ENCODE measurements at regions not wholly inside any gene's neighbourhood (a gene's known extent, or its start where the extent isn't known, plus 50 kb on each side); places are given as distances from the start of the nearest gene placed in this dataset.

DNA sequence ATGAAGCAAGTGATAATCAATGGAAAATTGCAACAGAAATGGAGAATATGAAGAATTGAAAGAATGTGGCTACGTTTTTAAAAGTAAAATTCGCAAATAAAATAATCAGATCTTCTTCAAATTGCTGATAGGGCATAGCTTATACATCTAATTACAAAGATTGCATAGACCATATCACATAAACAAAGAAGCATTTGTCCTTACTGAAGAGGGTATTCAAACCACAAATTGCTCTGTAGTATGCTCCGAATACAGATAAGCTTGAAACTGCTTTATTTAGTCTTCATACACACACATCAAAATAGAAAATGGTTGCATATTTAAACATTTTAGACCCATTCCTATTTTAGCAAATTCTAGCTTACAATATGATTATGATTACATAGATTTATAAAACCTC lies 206.7 kb upstream of the SLIT2 start (continued):
- TF ChIP-seq, protein P1, sequence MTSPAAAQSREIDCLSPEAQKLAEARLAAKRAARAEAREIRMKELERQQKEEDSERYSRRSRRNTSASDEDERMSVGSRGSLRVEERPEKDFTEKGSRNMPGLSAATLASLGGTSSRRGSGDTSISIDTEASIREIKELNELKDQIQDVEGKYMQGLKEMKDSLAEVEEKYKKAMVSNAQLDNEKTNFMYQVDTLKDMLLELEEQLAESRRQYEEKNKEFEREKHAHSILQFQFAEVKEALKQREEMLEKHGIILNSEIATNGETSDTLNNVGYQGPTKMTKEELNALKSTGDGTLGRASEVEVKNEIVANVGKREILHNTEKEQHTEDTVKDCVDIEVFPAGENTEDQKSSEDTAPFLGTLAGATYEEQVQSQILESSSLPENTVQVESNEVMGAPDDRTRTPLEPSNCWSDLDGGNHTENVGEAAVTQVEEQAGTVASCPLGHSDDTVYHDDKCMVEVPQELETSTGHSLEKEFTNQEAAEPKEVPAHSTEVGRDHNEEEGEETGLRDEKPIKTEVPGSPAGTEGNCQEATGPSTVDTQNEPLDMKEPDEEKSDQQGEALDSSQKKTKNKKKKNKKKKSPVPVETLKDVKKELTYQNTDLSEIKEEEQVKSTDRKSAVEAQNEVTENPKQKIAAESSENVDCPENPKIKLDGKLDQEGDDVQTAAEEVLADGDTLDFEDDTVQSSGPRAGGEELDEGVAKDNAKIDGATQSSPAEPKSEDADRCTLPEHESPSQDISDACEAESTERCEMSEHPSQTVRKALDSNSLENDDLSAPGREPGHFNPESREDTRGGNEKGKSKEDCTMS (CRISPR knock-in tag; conservative IDR thresholded peaks at IDR 0.05), result no peak
- TF ChIP-seq ZNF337 (CRISPR knock-in tag; IDR thresholded peaks at IDR 0.05; ENCODE audit: borderline replicate concordance, low read depth), result no peak
- TF ChIP-seq MXI1 (IDR thresholded peaks at IDR 0.05; ENCODE audit: borderline replicate concordance, low read depth, low read length), result no peak

- in situ Hi-C loops (cut with HindIII; ENCODE audit: extremely low pct_ligation_motif_present, low pct_unique_long_range_greater_than_20kb), result no loop called here
- no peaks in the 10 kb centered on the region for H3K4me1 ChIP-seq (ENCODE audit: insufficient read depth, low read length)
- no peak overlapping the region for H3K4me3 ChIP-seq (replicated peaks in 1 of 3; ENCODE audit: insufficient read depth in 1 of 3, low read depth in 2 of 3, low read length in 3 of 3)
- no peaks in the 10 kb centered on the region for H3K79me2 ChIP-seq (ENCODE audit: insufficient read depth, low read length)
- no peak overlapping the region for H3K4me2 ChIP-seq (ENCODE audit: low read depth, low read length)
- FAIRE-seq (no peak), DNase-seq (ENCODE audit: low spot score) (no peak), ATAC-seq (no peak)
- intact Hi-C loops (cut with micrococcal nuclease; ENCODE audit: unreplicated experiment), result no loop called here
- H3K27me3 ChIP-seq (ENCODE audit: control insufficient read depth in 1 of 2, insufficient read depth in 2 of 2, low read length in 2 of 2), result no peaks in the 10 kb centered on the region
- no peaks in the 10 kb centered on the region for H4K20me1 ChIP-seq (ENCODE audit: insufficient read depth, low read length)
- no peak overlapping the region for H3K27ac ChIP-seq (ENCODE audit: extremely low read length, insufficient read depth, low read length)
- CTCF ChIA-PET (ENCODE audit: low intra/inter-chr PET ratio, low total read pairs), result no interaction called here
- TF ChIP-seq, protein P2, sequence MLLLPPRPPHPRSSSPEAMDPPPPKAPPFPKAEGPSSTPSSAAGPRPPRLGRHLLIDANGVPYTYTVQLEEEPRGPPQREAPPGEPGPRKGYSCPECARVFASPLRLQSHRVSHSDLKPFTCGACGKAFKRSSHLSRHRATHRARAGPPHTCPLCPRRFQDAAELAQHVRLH (CRISPR knock-in tag; IDR thresholded peaks at IDR 0.05; ENCODE audit: borderline replicate concordance, low read depth), result no peak
- TF ChIP-seq ZNF264 (CRISPR knock-in tag; IDR thresholded peaks at IDR 0.05) (no peak), ZNF652 (CRISPR knock-in tag; IDR thresholded peaks at IDR 0.05; ENCODE audit: borderline replicate concordance, low read depth) (no peak), BATF2 (CRISPR knock-in tag; IDR thresholded peaks at IDR 0.05) (no peak), ATF6 (CRISPR knock-in tag; conservative IDR thresholded peaks at IDR 0.05) (no peak), ZEB1 (IDR thresholded peaks at IDR 0.05; ENCODE audit: insufficient replicate concordance, low read depth) (no peak), DBP (CRISPR knock-in tag; IDR thresholded peaks at IDR 0.05; ENCODE audit: not compliant biosample characterization) (no peak), HNF4A (CRISPR knock-in tag; IDR thresholded peaks at IDR 0.05) (no peak), YY1 (IDR thresholded peaks at IDR 0.05; ENCODE audit: insufficient read depth, insufficient replicate concordance, low read depth, low read length) (no peak), ZFYVE20 (CRISPR knock-in tag; IDR thresholded peaks at IDR 0.05; ENCODE audit: borderline replicate concordance, low read depth) (no peak)
- H3K9me3 ChIP-seq (ENCODE audit: low read length), result peaks cover 70% of the 10 kb centered on the region
- H3K36me3 ChIP-seq (replicated peaks in 1 of 2; ENCODE audit: control insufficient read depth in 1 of 2, insufficient read depth in 2 of 2, low read length in 2 of 2), result no peaks in the 10 kb centered on the region
- H3K9ac ChIP-seq (ENCODE audit: insufficient read depth, low read depth, low read length), result no peak overlapping the region
- no peak overlapping the region for H2AFZ ChIP-seq (ENCODE audit: low read length)
- POLR2A ChIA-PET, result no interaction called here
- WGBS (ENCODE audit: low lambda C conversion rate), result 3% methylated on average over 2 of the region's 2 CpGs
- BruUV-seq (replicated peaks), result no TSS peak
These were observed 207.2 kb upstream of the SLIT2 start for GRCh38 chr4:20044502-20044911.

Data from HepG2 (cell line).